DOHH2 (cell line): ENCODE measurements at regions not wholly inside any gene's neighbourhood (a gene's known extent, or its start where the extent isn't known, plus 50 kb on each side); places are given as distances from the start of the nearest gene placed in this dataset.

ENCODE experiments used
- H3F3A ChIP-seq: fragments of 200-600 bp; sonication (generic), shearing (Covaris generic); 2 replicates; pipeline ENCODE4 v1.6.0; 2016; ENCODE audit warnings: antibody characterized with exemption, mild to moderate bottlenecking; ENCODE audit not compliant: control insufficient read depth, insufficient read depth
- H3K27ac ChIP-seq: fragments of 200-600 bp; sonication (generic); 2 replicates; pipeline ENCODE4 v1.5.1; 2014; ENCODE audit warnings: low read depth, mild to moderate bottlenecking, low read length, moderate library complexity
- H3K27me3 ChIP-seq: fragments of 200-600 bp; sonication (generic); 2 replicates; pipeline ENCODE4 v1.6.1; 2014; ENCODE audit warnings: mild to moderate bottlenecking, low read length, mixed read lengths; ENCODE audit not compliant: control insufficient read depth
- H3K36me3 ChIP-seq: fragments of 200-600 bp; sonication (generic); 2 replicates; pipeline ENCODE4 v1.6.1; 2014; ENCODE audit warnings: mild to moderate bottlenecking, low read length, moderate library complexity, mixed read lengths; ENCODE audit not compliant: control insufficient read depth
- H3K4me1 ChIP-seq: fragments of 200-600 bp; sonication (generic); 2 replicates; pipeline ENCODE4 v1.6.1; 2014; ENCODE audit warnings: mild to moderate bottlenecking, low read length, mixed read lengths; ENCODE audit not compliant: control insufficient read depth
- H3K4me2 ChIP-seq: fragments of 200-600 bp; sonication (generic); 2 replicates; pipeline ENCODE4 v1.6.0; 2014; ENCODE audit warnings: mild to moderate bottlenecking, low read length, moderate library complexity
- H3K4me3 ChIP-seq: fragments of 200-600 bp; sonication (generic); 2 replicates; pipeline ENCODE4 v1.5.1; 2014; ENCODE audit warnings: mild to moderate bottlenecking, low read length, mixed read lengths
- H3K79me2 ChIP-seq: fragments of 200-600 bp; sonication (generic); 2 replicates; pipeline ENCODE4 v1.6.1; 2014; ENCODE audit warnings: mild to moderate bottlenecking, low read length, mixed read lengths; ENCODE audit not compliant: control insufficient read depth
- H3K9me2 ChIP-seq: fragments of 200-600 bp; sonication (generic); replicated peaks from 2 replicates; pipeline ENCODE4 v1.6.1; 2014; ENCODE audit warnings: mild to moderate bottlenecking, low read length, mixed read lengths; ENCODE audit not compliant: control insufficient read depth
- H3K9me3 ChIP-seq: fragments of 200-600 bp; sonication (generic); 2 replicates; pipeline ENCODE4 v1.6.1; 2014; ENCODE audit warnings: antibody characterized with exemption, low read length, mixed read lengths; ENCODE audit not compliant: control insufficient read depth, insufficient read depth
- H4K20me1 ChIP-seq: fragments of 200-600 bp; sonication (generic); 2 replicates; pipeline ENCODE4 v1.6.0; 2014; ENCODE audit warnings: low read depth, mild to moderate bottlenecking, antibody characterized with exemption, low read length, moderate library complexity; ENCODE audit not compliant: control insufficient read depth, insufficient read depth
- CTCF ChIP-seq: fragments of 200-600 bp; sonication (generic); IDR thresholded peaks from one replicate; pipeline ENCODE4 v1.5.1; 2014; ENCODE audit warnings: antibody characterized with exemption, mild to moderate bottlenecking, low read depth, low read length; ENCODE audit not compliant: poor library complexity, severe bottlenecking
- EZH2phosphoT487 ChIP-seq: fragments of 200-600 bp; sonication (generic); IDR thresholded peaks from 2 replicates; pipeline ENCODE4 v1.6.1; 2017; ENCODE audit warnings: borderline replicate concordance, mild to moderate bottlenecking, antibody characterized with exemption, low read length, moderate library complexity, mixed read lengths

DNA sequence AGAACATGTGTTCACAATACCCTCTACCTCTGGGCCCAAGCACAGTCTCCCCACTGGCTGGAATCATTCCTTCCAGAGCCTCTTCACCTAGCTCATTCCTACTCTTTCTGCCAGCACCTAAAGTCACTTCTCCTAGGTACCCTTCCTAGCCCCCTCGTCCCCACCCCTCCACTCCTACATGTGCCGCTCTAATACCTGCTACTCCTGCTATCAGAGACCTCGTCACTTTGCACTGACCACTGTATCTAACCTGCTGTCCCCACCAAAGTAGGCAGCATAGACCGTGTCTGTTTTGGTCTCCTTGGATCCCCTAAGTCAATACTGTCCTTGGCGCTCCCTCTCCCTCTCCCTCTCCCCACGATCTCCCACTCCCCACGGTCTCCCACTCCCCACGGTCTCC lies 53.2 kb upstream of the PKDCC start:
- no peaks in the 10 kb centered on the region for H3F3A ChIP-seq
- no peaks in the 10 kb centered on the region for H3K36me3 ChIP-seq
- H3K4me2 ChIP-seq: no peak overlapping the region
- no peak overlapping the region for H3K27ac ChIP-seq
- no peaks in the 10 kb centered on the region for H4K20me1 ChIP-seq
- H3K4me1 ChIP-seq: no peaks in the 10 kb centered on the region
- no peaks in the 10 kb centered on the region for H3K27me3 ChIP-seq
- TF ChIP-seq EZH2phosphoT487 (no peak), CTCF (no peak)
- no peaks in the 10 kb centered on the region for H3K9me2 ChIP-seq
- H3K79me2 ChIP-seq: no peaks in the 10 kb centered on the region
- no peaks in the 10 kb centered on the region for H3K9me3 ChIP-seq
- no peak overlapping the region for H3K4me3 ChIP-seq

- Histone ChIP-seq H3K4me3 (no peak overlapping the region), H3F3A (no peaks in the 10 kb centered on the region), H4K20me1 (no peaks in the 10 kb centered on the region), H3K36me3 (no peaks in the 10 kb centered on the region), H3K9me2 (no peaks in the 10 kb centered on the region), H3K27ac (no peak overlapping the region), H3K4me2 (no peak overlapping the region), H3K79me2 (no peaks in the 10 kb centered on the region), H3K9me3 (no peaks in the 10 kb centered on the region), H3K4me1 (no peaks in the 10 kb centered on the region), H3K27me3 (no peaks in the 10 kb centered on the region)
- TF ChIP-seq CTCF: no peak
- TF ChIP-seq EZH2phosphoT487: no peak
Observed at GRCh38 chr2:41997561-41997960, 50.3 kb upstream of the PKDCC start.
